HG03575 (cell line): ENCODE measurements at regions not wholly inside any gene's neighbourhood (a gene's known extent, or its start where the extent isn't known, plus 50 kb on each side); places are given as distances from the start of the nearest gene placed in this dataset.

Experiments used
- ATAC-seq: cut with Tn5 transposase; IDR thresholded peaks from one replicate; pipeline ENCODE4 v1.9.1; 2021; ENCODE audit not compliant: unreplicated experiment, insufficient number of reproducible peaks, low FRiP score; ENCODE audit errors: extremely low read depth

- ATAC-seq, result no peak
Observed at GRCh38 chr2:128789221-128789620, 470.6 kb upstream of the HS6ST1 start.

DNA sequence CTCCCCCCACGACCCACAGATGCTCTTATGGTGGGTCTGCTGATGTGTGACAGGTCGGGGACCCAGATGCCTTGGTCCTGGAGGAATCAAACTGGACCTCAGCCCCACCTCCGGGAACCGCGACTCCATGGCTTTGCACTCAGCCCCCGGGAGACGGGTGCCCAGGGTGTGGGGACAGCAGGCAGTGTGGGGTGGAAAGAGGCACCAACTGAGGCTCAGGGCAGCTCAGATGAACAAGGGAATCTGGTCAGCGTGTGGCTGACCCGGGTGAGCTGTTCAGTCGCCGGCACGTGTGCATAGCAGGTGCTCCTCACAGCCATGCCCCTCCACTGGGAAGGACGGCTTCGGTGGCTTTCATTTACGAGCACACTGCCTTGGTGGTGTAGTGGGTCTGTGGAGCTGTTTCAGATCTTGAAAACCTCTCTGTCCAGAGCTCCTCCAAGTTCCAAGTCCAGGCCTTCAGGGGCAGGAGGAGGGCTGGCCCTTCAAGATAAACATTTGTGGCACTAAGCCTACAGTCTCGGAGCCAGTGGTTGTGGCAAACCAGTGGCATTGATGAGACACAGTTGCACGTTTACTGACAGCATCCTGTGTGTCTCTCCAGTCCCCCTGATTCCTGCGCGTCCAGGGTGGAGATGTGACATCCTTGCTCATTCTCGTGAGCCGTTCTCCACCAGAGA is 471.2 kb upstream of the HS6ST1 start:
- ATAC-seq, result no peak

DNA sequence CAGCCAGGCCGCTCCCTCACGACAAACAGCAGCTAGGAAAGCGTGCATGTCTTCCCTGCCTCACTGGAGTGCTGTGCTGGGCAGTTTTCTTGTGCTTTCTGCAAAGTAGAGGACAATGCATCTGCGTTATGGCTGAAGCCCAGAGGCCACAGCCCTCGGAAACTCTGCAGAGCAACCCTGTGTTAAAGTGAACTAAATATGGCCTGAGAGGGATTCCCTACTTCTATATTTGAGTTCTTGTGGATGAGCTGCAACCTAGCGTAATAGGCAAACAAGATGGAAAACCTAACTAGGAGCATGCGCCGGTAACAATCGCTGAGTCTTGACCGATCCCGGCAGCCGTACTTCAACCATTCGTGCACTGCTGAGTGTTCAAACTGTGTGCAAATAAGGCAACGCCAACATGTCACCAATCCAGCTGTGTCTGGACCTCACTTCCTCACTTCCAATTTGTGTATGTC is 471.9 kb upstream of the HS6ST1 start:
- ATAC-seq, result no peak

DNA sequence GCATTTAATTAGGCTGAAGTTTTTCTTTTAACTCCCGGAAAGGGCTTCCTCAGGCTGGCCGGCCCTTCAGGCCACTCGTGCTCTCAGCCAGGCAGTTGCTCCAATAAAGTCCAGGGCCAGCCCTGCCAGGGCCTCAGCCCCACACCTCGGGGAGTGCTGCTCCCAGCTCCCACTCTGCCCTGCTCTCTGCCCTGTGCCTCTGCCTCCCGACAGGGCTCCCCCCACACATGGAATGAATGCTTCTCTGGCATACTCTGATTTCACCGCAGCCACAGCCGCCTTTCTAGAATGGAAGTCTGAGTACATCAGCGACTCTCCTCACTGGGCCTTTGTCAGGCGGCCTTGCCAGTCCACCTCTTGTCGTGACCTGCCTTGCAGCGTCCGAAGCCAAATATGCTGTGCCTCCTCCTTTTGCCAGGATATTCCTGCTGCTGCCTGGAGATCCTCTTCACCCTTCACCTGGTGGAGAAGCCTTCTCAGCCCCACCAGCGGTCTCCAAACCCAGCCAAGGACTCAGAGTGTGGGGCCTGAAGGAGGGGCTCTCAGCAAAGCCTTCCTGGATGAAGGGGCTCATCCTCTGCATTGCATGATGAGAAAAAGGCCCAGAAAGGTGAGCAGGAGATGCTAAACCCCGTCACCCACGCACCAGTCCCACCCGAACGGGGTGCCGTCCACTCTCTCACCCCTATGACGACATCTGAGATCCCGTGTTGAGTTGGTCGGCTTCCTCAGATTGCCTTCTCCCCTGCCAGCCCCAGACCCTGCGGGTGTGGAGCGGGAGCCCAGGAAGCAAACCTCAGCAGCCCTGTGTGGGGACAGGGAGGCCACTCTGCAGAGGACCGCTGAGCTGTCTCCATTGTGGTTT is 472.7 kb upstream of the HS6ST1 start:
- ATAC-seq, result no peak

- ATAC-seq, result no peak
Observed at GRCh38 chr2:128791985-128792320, 473.3 kb upstream of the HS6ST1 start.

DNA sequence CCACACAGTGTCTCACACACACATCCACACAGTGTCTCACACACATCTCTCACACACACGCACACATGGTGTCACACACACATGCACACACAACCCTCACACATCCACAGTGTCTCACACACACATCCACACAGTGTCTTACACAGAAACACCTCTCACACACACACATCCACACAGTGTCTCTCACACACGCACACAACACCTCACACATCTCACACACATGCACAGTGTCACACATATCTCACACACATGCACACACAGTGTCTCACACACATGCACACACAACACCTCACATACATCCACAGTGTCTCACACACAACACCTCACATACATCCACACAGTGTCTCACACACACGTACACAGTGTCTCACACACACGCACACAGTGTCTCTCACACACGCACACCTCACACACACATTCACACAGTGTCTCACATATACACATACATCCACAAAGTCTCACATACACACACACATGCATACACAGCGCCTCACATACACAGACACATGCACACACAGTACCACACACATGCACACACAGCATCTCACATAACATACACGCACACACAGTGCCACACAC is 473.9 kb upstream of the HS6ST1 start:
- ATAC-seq, result no peak

- no peak for ATAC-seq
Observed at GRCh38 chr2:128793404-128793803, 474.7 kb upstream of the HS6ST1 start.

- ATAC-seq, result no peak
Observed at GRCh38 chr2:128794285-128794684, 475.6 kb upstream of the HS6ST1 start.

DNA sequence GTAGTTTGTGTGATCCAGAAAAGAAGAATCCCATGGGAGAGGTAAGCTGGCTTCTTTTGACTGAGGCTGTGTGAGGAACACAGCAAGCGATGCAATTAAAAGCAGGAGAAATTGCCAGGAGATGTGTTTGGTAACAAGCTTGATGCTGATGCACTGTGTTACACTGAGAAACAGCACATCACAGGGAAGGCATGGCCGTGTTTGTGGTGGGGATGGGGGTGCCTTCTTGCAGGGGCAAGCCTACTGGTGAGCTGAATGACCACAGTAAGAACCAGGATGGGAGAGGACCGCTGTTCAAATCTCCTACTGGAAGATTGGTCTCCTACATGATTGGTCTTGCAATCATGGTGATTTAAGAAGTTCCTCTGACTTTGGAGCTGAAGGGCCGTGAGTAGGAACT is 477.7 kb upstream of the HS6ST1 start:
- no peak for ATAC-seq

DNA sequence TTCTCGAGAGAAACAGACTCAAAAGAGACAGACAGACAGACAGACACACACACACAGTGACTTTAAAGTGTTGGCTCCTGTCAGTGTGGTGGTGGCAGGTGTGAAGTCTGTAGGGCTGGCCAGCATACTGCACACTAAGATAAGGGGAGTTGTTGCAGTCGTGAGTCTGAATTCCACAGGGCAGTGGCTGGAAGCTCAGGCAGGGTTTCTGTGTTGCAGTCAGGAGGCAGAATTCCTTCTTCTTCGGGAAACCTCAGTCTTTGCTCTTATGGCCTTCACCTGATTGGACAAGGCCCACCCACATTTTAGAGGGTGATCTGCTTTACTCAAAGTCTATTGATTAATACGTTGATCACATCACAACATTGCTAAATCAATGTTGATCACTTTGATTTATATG is 478.4 kb upstream of the HS6ST1 start:
- no peak for ATAC-seq

DNA sequence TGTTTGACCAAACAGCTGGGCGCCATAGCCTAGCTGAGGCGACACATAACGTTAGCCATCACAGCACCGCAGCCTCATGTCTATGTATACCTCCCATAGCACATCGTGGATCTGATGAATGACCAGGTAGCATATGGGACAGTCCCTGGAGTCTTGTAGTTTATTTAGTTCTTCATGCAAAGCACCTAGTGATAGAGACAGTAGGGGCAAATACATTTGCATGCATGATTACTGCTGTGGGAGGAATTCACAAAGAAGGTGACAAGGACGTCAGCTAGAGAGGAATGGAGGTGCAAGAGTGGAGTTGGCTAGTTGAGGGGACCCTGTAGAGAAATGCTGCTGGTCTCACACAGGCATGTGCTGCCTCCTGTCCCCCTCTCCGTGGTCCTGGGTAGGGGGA is 478.9 kb upstream of the HS6ST1 start:
- ATAC-seq, result no peak

GRCh38 chr2:128797937-128798336 is 479.3 kb upstream of the HS6ST1 start:
- no peak for ATAC-seq

DNA sequence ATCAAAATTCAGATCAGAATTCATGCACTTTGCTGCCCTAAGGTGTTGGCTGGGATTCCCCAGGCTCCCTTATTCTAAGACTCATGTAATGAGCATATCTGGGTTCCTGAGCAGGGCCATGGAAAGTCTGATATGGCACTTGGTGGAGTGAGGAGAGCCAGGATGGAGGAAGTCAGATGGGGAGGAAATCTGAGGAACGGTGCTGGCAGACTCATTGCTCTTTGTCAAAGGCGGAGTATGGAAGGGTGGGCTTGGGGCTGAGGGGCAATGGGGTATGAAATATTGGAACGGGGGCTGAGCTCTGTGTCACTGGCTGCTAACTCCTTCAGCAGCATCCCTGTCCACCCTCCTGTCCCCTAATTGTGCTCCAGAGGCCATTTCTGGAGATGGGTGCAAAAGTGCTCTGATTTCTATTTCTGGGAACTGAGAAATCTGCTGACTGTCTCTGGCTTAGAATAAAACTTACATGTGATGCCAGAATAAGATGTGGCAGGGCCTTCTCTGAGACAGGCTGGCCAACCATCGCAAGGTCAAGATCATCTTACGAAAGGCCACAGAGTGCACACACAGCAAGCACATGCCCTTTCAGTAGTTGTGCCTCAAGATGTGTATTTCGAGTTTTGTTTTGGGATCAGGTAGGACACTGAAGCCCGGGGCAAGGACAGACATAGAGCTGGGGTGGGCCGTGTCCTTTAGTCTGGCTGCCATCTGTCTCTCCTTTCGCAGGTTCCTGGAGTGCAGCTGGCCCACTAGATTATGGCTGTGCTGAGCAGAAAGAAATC is 480.0 kb upstream of the HS6ST1 start:
- ATAC-seq, result no peak

- ATAC-seq, result no peak
Observed at GRCh38 chr2:128799284-128799552, 480.6 kb upstream of the HS6ST1 start.

DNA sequence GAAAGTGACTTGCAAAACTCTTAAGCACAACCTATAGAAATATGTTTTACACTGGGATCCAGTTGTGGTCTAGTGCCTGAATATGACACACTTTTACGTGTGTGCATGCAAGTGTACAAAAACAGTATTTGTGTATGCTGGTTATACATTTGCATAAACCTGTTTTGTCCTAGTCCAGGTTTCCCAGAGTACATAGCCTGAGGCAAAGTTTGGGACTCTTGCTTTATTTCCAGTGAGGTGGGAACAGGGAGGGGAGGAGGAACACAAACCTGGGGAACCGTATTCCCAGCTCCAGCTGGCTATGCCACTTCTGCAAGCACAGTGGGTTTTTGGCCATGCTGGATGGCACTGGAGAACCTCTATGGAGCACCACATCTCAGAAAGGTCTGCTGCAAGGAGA is 481.1 kb upstream of the HS6ST1 start:
- no peak for ATAC-seq

DNA sequence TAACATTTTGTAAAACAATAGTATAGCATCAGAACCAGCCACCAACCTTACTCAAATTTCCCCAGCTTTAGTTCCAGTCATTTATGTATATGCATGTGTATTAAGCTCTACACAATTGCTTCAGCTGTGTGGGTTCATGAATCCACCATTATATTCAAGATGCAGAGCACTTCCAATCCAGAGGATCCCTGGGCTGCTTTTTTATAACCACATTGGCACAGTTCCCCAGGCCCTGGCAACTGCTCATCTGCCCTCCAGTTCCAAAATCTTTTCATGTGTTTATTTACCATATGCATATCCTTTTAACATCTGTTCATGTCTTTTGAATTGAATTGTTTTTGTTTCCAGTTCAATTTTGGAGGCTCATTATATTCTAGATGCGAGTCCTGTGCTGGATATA is 482.9 kb upstream of the HS6ST1 start:
- ATAC-seq, result no peak

DNA sequence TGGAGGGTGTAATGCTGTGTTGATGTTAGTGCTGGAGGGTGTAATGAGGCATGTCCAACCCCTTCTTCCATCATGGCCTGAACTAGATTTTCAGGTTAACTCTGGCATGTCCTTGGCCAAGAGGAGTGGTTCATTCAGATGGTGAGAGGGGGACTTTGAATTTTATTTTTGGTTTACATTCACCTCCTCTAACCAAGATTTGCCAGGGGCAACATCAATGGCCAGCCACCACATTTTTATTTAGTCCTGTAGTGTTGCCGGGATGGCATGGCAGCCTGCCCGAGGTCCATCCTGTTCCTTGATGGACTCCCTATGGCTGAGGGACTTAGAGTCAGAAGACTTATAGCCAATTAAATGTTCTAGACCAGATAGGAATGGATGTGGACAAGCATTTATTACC is 484.6 kb upstream of the HS6ST1 start:
- ATAC-seq, result no peak

DNA sequence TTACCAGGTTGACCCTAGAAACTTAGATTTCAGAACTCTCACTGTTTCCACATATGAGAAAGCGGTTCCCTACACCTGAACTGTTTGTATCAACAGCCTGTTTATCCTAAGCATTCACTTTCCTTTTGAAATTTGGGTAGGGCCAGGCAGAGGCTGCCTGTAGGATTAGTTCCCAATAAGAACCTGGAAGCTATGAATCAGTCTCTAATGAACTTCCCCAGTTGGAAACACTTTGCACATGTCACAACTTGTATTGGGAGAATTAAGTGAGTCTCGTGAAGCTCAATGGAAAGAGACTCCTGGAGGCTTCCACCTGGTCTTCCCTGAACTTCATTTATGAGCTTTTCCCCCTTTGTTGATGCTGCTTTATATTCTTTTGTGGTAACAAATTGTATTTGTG is 486.6 kb upstream of the HS6ST1 start:
- ATAC-seq, result no peak

GRCh38 chr2:128805918-128806317 is 487.2 kb upstream of the HS6ST1 start:
- no peak for ATAC-seq

GRCh38 chr2:128807317-128807716 is 488.6 kb upstream of the HS6ST1 start:
- no peak for ATAC-seq
